ENCODE measurements at regions not wholly inside any gene's neighbourhood (a gene's known extent, or its start where the extent isn't known, plus 50 kb on each side); places are given as distances from the start of the nearest gene placed in this dataset.
A peak's percentile ranks its signal among the peaks of the same experiment; 100 is the strongest.

DNA sequence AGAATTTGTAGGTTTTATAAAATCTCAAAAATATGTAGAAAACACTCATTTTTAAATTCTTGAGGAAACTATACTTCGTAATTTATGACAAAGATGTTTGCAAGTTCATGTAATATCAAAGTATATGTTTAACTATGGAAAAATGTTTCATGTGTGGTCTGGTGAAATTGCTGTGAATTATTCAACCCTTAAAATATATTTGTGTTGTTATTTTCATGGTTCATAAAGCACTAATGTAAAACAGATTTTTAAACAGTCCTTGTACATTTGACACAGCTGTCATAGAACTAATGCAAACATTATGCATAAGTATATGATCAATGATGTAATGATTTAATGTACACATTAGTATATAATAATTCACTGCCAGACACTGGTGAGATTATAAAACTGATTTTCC, 83.1 kb upstream of the ARSJ start:
- DNase-seq (ENCODE audit: low read depth), result no peak
- no peak for TF ChIP-seq CTCF (IDR thresholded peaks at IDR 0.05; ENCODE audit: control insufficient read depth, insufficient read depth, low read depth, low read length, missing control alignments)

DNA sequence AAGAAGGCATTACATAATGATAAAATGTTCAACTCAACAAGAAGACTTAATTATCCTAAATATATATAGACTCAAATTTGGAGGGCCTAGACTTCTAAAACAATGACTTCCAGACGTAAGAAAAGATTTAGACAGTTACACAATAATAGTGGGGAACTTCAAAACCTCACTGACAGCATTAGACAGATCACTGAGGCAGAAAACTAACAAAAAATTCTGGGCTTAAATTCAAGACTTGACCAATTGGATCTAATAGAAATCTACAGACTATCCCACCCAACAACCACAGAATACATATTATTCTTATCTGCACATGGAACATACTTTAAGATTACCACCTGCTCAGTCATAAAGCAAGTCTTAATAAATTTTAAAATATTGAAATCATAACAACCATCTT, 93.3 kb upstream of the ARSJ start:
- no peak for DNase-seq (ENCODE audit: low read depth)
- no peak overlapping the region for H3K4me3 ChIP-seq (ENCODE audit: control insufficient read depth, low read depth, low read length)
- no peak for TF ChIP-seq CTCF (IDR thresholded peaks at IDR 0.05; ENCODE audit: control insufficient read depth, insufficient read depth, low read depth, low read length, missing control alignments)

More for the DNA sequence above, 83.1 kb upstream of the ARSJ start:
- H3K4me3 ChIP-seq (ENCODE audit: control insufficient read depth, low read depth, low read length), result no peak overlapping the region

DNA sequence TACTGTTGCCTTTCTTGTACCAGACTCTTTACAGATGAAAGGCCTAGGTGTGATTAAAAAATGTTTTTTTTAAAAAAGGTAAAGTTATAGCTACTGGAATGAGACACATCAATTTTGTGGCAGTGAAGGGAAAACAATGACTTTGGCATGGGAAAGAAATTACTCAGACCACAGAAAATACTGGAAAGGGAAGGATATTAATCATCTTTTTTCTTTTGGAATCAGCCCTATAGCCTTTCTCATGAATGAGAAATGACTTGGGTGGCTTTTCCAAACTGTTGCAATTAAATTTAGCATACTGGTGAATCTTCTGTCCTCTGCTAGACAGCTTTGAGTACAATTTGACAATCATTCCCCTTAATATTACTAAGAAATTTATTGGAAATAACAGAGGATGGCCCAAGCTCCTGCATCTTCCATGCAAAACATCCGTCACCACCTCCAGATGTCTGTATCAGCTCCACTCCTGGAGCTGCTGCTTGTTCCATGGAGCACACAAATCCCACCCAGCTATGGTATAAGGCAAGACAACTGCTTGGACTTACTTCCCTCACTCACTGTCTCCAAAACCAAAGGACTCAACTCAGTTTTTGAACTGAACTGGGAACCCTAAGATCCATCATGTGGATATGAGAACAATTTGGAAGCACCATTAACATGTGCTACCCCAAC, 97.6 kb upstream of the ARSJ start:
- H3K4me3 ChIP-seq (ENCODE audit: control insufficient read depth, low read depth, low read length), result no peak overlapping the region
- TF ChIP-seq CTCF (IDR thresholded peaks at IDR 0.05; ENCODE audit: control insufficient read depth, insufficient read depth, low read depth, low read length, missing control alignments), result no peak
- no peak for DNase-seq (ENCODE audit: low read depth)

DNA sequence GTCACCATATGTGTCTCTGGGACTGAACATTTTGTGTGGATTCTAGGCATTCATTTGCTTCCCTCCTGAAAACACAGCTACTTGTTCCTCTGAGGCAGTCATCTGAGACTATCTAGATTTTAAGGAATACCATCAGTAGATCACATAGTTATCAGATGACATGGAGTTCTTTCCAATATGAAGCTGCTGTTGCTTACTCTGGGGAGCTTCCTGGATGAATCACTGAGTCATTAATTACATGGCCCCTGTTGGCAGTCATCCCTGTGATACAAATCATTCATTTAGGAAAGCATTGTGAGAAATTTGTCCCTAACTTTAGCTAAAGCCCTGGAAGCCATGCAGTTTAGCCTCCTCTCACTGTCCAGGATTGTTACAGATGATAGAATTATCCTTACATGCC, 98.2 kb upstream of the ARSJ start:
- no peak overlapping the region for H3K4me3 ChIP-seq (ENCODE audit: control insufficient read depth, low read depth, low read length)
- TF ChIP-seq CTCF (IDR thresholded peaks at IDR 0.05; ENCODE audit: control insufficient read depth, insufficient read depth, low read depth, low read length, missing control alignments), result no peak
- DNase-seq (ENCODE audit: low read depth), result peak; percentile 78

GRCh38 chr4:114078636-114079035, 99.2 kb upstream of the ARSJ start:
- DNase-seq (ENCODE audit: low read depth), result peak; percentile 7
- TF ChIP-seq CTCF (IDR thresholded peaks at IDR 0.05; ENCODE audit: control insufficient read depth, insufficient read depth, low read depth, low read length, missing control alignments), result no peak

GRCh38 chr4:114081783-114082182, 102.3 kb upstream of the ARSJ start:
- no peak for TF ChIP-seq CTCF (IDR thresholded peaks at IDR 0.05; ENCODE audit: control insufficient read depth, insufficient read depth, low read depth, low read length, missing control alignments)
- DNase-seq (ENCODE audit: low read depth), result no peak
- H3K4me3 ChIP-seq (ENCODE audit: control insufficient read depth, low read depth, low read length), result no peak overlapping the region

More at GRCh38 chr4:114078636-114079035, 99.2 kb upstream of the ARSJ start:
- H3K4me3 ChIP-seq (ENCODE audit: control insufficient read depth, low read depth, low read length), result no peak overlapping the region

Data from AG09309 (cell line).